Fibroblast of lung (primary cell): ENCODE measurements at regions not wholly inside any gene's neighbourhood (a gene's known extent, or its start where the extent isn't known, plus 50 kb on each side); places are given as distances from the start of the nearest gene placed in this dataset.

Source experiments
- DNase-seq, 2 donors: peaks; one replicate each; pipeline versions ENCODE4 v3.0.0 to v3.0.0-alpha.2; 2010; ENCODE audit warnings: low read depth in 2 of 2
- H2AFZ ChIP-seq: 2 replicates; pipeline ENCODE4 v1.5.1; 2012; ENCODE audit warnings: low read length, control low read depth, inconsistent platforms
- H3K27ac ChIP-seq: 2 replicates; pipeline ENCODE4 v1.5.1; 2011; ENCODE audit warnings: low read length, control low read depth; ENCODE audit not compliant: insufficient read depth
- H3K27me3 ChIP-seq: 2 replicates; pipeline ENCODE4 v1.5.1; 2011; ENCODE audit warnings: mild to moderate bottlenecking, low read length; ENCODE audit not compliant: control insufficient read depth, insufficient read depth
- H3K36me3 ChIP-seq: 2 replicates; pipeline ENCODE4 v1.5.1; 2011; ENCODE audit warnings: low read length; ENCODE audit not compliant: control insufficient read depth, insufficient read depth
- H3K4me1 ChIP-seq: 2 replicates; pipeline ENCODE4 v1.5.1; 2011; ENCODE audit warnings: low read length; ENCODE audit not compliant: control insufficient read depth, insufficient read depth; ENCODE audit errors: extremely low read depth
- H3K4me2 ChIP-seq: 2 replicates; pipeline ENCODE4 v1.5.1; 2011; ENCODE audit warnings: low read length, control low read depth; ENCODE audit not compliant: insufficient read depth; ENCODE audit errors: extremely low read depth
- H3K4me3 ChIP-seq, 4 experiments: fragments of 200-600 bp in 1 of 4; sonication (generic) in 1 of 4; replicated peaks in 1 of 4; 2 replicates each; pipeline ENCODE4 v1.5.1; 2011 to 2016; ENCODE audit warnings: low read length in 4 of 4, low read depth in 3 of 4, mild to moderate bottlenecking in 3 of 4, control low read depth in 2 of 4, inconsistent platforms in 1 of 4, mixed read lengths in 1 of 4; ENCODE audit not compliant: insufficient read depth in 1 of 4; ENCODE audit errors: control extremely low read depth in 1 of 4
- H3K79me2 ChIP-seq: 2 replicates; pipeline ENCODE4 v1.5.1; 2012; ENCODE audit warnings: mild to moderate bottlenecking, low read length, inconsistent platforms; ENCODE audit not compliant: control insufficient read depth, insufficient read depth
- H3K9ac ChIP-seq: 2 replicates; pipeline ENCODE4 v1.5.1; 2011; ENCODE audit warnings: mild to moderate bottlenecking, low read length, control low read depth; ENCODE audit not compliant: insufficient read depth
- H3K9me3 ChIP-seq: 2 replicates; pipeline ENCODE4 v1.5.1; 2012; ENCODE audit warnings: low read depth, low read length; ENCODE audit not compliant: control insufficient read depth, insufficient read depth
- H4K20me1 ChIP-seq: 2 replicates; pipeline ENCODE4 v1.5.1; 2011; ENCODE audit warnings: low read length; ENCODE audit not compliant: control insufficient read depth, insufficient read depth; ENCODE audit errors: extremely low read depth
- CTCF ChIP-seq, 2 donors: IDR thresholded peaks in 1 of 2; conservative IDR thresholded peaks in 1 of 2; 1 replicate in 1 of 2; 2 replicates in 1 of 2; pipeline ENCODE4 v1.5.1; 2011 to 2012; ENCODE audit warnings: low read length in 2 of 2, control low read depth in 1 of 2, inconsistent platforms in 1 of 2, low read depth in 1 of 2, mild to moderate bottlenecking in 1 of 2
- EZH2 ChIP-seq: IDR thresholded peaks from 2 replicates; pipeline ENCODE4 v1.5.1; 2012; ENCODE audit warnings: low read length, control low read depth, mild to moderate bottlenecking; ENCODE audit errors: missing control alignments

GRCh38 chr19:31699421-31699820, 350.2 kb upstream of the TSHZ3 start:
- Histone ChIP-seq H3K4me1 (no peaks in the 10 kb centered on the region), H3K4me3 (no peak overlapping the region), H2AFZ (no peak overlapping the region), H3K27ac (no peak overlapping the region), H3K79me2 (no peaks in the 10 kb centered on the region), H3K36me3 (no peaks in the 10 kb centered on the region), H3K9me3 (no peaks in the 10 kb centered on the region), H4K20me1 (no peaks in the 10 kb centered on the region), H3K9ac (no peak overlapping the region), H3K4me2 (no peak overlapping the region), H3K27me3 (no peaks in the 10 kb centered on the region)
- no peak for DNase-seq
- no peak for TF ChIP-seq EZH2
- no peak for TF ChIP-seq CTCF (conservative IDR thresholded peaks at IDR 0.05 in 1 of 2, IDR thresholded peaks at IDR 0.05 in 1 of 2; ENCODE audit: low read depth in 1 of 2, low read length in 2 of 2)

GRCh38 chr19:31701146-31701545, 351.9 kb upstream of the TSHZ3 start:
- DNase-seq = no peak
- Histone ChIP-seq H3K4me1 (no peaks in the 10 kb centered on the region), H3K4me3 (no peak overlapping the region), H3K9ac (no peak overlapping the region), H3K4me2 (no peak overlapping the region), H3K79me2 (no peaks in the 10 kb centered on the region), H3K27ac (no peak overlapping the region), H2AFZ (no peak overlapping the region), H3K9me3 (no peaks in the 10 kb centered on the region), H4K20me1 (no peaks in the 10 kb centered on the region), H3K27me3 (no peaks in the 10 kb centered on the region), H3K36me3 (no peaks in the 10 kb centered on the region)
- TF ChIP-seq CTCF (conservative IDR thresholded peaks at IDR 0.05 in 1 of 2, IDR thresholded peaks at IDR 0.05 in 1 of 2; ENCODE audit: low read depth in 1 of 2, low read length in 2 of 2) (no peak), EZH2 (no peak)

GRCh38 chr19:31705656-31706055, 356.4 kb upstream of the TSHZ3 start:
- Histone ChIP-seq H3K4me2 (no peak overlapping the region), H3K36me3 (no peaks in the 10 kb centered on the region), H4K20me1 (no peaks in the 10 kb centered on the region), H3K9me3 (no peaks in the 10 kb centered on the region), H3K9ac (no peak overlapping the region), H3K4me3 (no peak overlapping the region), H2AFZ (no peak overlapping the region), H3K4me1 (no peaks in the 10 kb centered on the region), H3K27me3 (no peaks in the 10 kb centered on the region), H3K27ac (no peak overlapping the region), H3K79me2 (no peaks in the 10 kb centered on the region)
- TF ChIP-seq EZH2 = no peak
- TF ChIP-seq CTCF (conservative IDR thresholded peaks at IDR 0.05 in 1 of 2, IDR thresholded peaks at IDR 0.05 in 1 of 2; ENCODE audit: low read depth in 1 of 2, low read length in 2 of 2) = no peak
- no peak for DNase-seq
